Activated CD8-positive, alpha-beta memory T cell treated with anti-CD3 and anti-CD28 coated beads for 36 hours (primary cell): ENCODE measurements at regions not wholly inside any gene's neighbourhood (a gene's known extent, or its start where the extent isn't known, plus 50 kb on each side); places are given as distances from the start of the nearest gene placed in this dataset.

Experiments used
- CTCF ChIA-PET: fragments of 350-600 bp; sonication (Branson Sonifier 250); formaldehyde crosslinking; loops from one replicate; lab custom pipeline; 2021; ENCODE audit warnings: antibody characterized with exemption; lab: Charles Lee
- POLR2A ChIA-PET: fragments of 350-600 bp; sonication (Branson Sonifier 250); formaldehyde crosslinking; loops from one replicate; lab custom pipeline; 2021; ENCODE audit warnings: antibody characterized with exemption; lab: Charles Lee

DNA sequence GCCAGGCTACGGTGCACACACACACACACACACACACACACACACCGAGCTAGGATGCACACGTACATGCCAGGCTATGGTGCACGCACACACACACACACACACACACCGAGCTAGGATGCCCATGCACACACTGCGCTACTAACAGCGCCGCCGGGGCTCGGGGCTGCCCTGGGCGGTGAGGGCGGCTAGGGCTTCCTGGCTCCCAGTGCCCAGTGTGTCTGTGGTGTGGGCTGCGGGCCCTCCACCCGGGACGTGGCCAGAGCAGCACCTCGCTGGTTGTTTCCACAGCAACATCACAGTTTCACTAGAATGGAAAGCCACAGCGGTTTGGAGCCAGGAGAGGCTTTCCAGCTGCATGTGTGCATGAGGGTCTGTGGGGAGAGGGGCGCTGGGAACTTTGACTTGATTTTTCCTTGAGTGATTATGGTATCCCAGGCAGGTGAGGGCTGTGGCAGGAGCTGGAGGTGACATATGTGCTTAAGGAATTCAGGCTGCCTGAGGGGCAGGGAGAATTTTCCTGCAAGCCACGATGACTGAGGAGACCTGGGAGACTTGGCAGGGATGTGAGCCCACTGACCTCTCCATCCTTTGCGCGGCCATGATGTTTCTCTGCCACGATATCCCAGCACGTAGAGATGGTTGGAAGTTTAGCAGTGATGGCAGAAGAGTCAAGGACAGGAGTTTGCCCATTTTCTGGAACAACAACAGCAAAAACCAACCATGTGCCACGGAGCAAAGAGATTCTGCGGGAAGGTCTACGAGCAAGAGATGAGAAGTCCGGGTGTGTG, 195.9 kb downstream of the SNX19 start:
- ChIA-PET CTCF (interaction anchor here (0.6 kb wide), 1 partner anchor 8 kb away, joined by 3 read pairs; no protein-coding TSS in a partner anchor), POLR2A (no interaction called here)

DNA sequence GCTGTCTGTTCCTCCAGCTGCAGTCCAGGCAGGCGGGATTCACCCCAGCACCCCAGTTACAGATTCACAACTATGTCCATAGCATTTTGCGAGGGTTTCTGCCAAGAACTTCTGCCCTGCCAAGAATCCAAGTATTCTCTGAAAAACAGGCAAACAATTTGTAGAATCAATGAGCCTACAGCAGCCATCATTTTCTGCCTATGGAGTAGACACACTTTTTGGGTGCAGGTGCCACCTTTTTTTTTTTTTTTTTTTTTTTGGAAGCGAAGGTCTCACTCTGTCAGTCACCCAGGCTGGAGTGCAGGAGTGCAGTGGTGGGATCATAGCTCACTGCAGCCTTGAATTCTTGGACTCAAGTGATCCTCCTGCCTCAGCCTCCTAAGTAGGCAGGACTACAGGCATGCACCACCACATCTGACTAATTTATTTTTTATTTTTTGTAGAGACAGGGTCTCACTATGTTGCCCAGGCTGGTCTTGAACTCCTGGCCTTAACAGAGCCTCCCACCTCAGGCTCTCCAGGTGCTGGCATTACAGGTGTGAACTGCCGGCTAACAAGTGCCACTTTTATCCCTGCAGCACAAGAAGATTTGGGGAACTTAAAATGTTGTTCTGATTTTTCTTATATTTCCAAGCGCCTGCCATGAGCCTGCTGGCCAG, 195.1 kb downstream of the SNX19 start:
- ChIA-PET POLR2A (no interaction called here), CTCF (no interaction called here)

DNA sequence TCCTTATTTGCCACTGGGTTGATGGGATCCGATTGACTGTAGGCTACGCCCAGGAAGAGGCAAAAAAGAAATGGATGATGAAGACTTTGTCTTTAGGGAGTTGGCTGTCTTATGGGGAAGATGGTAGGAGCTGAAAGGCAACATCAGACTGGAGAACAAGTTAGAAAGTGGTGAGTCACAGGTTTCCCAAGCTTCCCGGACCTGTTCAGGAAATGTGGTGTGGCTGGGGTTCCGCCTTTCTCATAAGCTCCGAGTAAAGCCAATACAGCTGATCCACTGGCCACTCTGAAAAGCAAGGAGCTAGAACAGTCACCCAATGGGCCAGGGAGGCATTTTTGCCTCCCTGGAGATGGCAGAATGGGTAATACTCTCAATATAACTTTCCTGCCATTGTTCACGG, 194.5 kb downstream of the SNX19 start:
- POLR2A ChIA-PET = no interaction called here
- CTCF ChIA-PET = no interaction called here

DNA sequence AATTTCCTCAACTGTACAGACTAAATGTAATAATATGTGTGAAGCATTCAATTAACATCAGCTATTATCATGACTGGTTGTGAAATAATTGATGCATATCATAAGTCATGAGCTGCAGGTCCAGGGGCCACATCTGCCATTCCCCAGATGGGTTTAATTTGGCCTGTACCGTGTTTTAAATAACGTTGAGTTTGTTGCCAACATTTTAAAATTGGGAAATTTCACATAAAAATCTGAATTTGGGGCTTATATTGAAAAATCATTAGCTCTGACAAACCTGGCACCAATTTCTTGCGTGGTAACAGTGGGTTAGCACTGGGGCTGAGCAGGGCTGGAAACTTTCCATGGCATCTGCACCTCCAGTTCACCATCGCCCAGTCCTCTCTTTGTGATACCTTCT, 193.9 kb downstream of the SNX19 start:
- CTCF ChIA-PET = no interaction called here
- POLR2A ChIA-PET = no interaction called here

DNA sequence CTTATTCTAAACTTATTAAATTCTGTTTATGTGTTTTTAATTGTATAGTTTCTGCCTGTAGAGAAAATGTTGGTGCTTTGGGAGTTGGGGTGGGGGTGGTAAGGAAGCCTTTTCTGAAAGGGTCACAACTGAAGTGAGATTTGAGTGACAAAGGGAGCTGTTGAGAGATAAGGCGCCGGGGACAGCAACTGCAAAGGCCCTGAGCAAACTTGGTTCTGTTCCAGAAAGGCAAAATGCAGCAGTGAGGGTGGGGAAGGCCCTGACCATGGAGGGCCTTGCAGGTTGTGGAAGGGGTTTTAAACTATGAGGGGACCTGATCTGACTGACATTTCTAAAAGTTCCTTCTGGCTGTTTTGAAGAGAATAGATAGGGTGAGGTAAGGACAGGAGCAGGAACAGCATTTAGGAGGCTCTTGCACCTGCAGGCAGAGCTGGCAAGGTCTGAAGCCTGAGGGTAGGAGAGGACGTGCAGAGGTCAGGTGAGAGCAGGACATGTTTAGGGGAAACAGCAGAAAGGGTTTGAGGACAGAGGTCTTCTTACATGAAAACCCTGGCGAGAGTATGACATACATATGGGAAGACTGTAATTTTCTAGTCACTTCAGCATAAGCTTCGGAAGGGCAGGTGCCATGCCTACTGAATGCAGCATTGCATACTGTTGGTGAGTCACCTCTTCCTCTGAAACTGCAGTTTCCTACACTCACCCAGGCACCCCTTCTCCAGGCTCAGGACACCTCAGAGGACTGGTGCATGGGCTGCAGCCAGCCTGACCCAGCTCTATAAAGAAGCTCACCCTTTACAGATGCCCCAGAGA, 190.7 kb downstream of the SNX19 start:
- ChIA-PET CTCF (interaction anchor here (1.4 kb wide), 1 partner anchor 10 kb away, joined by 3 read pairs; no protein-coding TSS in a partner anchor), POLR2A (no interaction called here)

DNA sequence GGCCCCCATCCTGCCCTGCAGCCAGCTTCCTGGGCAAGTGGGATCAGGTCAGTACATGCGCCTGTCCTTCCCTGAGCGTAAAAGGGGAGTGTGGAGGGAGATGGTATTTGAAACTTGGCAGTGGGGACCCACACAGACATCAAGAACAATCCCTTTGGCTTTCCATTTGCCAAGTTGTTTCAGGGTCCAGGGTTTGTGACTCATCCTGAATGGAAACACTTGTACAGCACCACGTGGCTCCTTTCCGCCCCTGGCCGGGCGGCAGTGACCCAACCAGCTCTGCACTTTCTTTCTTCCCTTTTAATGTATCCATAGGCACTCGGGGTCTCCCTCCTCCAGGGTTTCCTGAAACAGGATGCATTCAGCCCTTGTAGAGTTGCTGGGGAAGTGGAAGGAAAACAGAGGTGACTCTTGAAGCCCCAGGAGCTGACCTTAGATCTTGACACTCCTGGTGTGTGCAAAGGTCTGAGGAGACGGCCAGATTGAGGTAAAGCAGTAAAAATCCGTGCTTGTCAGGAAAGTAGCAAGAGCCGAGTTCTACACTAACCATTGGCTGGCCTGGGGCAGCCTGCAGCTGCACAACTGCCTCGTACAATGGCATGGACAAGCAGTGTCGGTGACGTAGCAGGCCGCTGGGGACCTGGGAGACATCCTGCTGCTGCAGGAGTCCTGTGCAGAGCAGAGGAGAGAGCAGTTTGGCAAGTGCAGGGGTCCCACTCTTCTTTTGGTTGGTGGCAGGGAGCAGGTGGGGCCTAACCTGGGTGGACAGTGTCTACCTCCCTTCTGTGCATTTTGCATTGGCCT, 189.8 kb downstream of the SNX19 start:
- CTCF ChIA-PET = interaction anchor here (1.4 kb wide), 1 partner anchor 9 kb away, joined by 3 read pairs; no protein-coding TSS in a partner anchor
- POLR2A ChIA-PET = no interaction called here

DNA sequence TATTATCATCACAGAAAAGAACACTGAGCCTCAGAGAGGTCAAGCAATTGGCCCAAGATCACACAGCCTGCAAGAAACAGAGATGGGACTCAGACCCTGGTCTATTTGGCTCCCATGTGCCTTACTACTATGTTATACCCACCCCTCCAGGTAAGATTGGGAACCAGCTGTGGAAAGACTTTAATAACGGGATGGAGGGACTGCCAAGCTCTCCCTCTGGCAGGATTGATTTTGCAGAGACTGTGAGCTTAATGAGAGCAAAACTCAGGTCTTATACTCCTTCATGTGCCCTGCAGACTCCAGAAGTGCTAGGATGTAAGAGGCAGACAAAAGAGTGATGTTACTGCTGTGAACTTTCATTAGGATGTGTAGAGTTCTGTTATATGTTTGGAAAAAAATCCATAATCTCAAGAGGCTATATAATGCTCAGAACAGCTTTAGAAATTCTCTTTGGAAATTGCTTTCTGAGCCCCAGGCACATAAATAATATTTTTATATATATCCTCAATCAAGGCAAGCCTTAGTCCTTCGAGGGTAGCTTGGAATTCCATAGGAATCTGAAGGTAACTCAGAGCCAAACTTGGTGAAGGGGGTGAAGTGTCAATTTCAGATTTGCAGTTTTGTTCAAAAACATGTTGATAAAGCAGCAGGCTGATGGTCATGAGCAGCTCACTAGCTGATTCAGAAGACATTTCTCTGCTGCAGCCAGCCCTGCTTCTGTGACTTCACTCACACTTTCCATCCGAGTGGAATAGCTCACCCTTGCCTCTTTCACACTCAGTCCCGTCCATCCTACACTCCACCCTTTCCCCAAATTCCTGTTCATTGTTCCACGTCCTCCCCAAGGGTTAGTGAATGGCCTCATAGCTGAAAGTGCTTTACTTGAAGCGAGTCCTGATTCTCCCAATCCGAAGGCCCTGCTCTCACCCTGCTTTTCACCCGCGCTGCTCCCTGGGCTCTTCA, 188.8 kb downstream of the SNX19 start:
- ChIA-PET POLR2A (no interaction called here), CTCF (no interaction called here)

DNA sequence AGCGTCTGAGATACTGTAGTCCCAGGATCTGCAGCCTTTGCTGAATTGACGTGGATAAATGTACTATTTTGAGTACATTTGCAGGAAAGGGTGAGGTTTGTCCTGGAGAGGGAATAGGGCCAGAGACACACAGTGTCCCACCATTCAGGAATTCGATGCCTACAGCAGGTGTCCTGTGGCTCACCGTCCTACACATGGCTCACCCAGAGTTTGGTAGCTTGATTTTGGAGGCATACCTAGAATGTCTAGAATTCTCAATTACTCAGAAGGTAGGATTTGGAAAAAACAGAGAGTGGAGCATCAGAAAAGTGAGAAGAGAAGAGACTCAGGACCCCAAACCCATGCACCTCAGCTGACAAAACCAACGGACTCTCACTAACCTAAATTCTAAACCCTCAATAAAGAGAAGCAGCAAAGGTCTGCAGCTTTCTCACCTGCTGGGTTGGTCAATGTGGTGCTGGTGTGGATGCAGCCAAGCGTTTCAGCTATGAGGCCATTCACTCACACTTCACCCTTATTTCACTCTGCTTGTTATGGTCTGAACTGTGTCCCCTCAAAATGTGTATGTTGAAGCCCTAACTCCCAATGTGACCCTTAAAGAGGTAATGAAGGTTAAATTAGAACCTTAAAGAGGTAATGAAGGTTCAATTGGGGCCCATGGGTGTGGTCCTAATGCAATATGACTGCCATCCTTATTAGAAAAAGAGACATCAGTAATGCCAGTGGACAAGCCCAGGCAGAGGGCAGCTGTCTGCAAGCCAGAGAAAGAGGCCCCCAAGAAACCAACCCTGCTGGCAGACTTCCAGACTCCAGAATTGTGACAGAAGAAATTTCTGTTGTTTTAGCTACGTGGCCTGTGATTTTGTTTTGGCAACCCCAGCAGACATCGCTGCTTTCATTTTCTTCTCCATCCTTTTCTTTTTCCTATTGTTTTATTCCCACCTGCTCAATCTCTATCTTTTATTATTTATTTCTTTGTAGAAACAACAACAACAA, 187.8 kb downstream of the SNX19 start:
- ChIA-PET POLR2A (no interaction called here), CTCF (interaction anchor here (0.7 kb wide), 1 partner anchor 9 kb away, joined by 3 read pairs; no protein-coding TSS in a partner anchor)

DNA sequence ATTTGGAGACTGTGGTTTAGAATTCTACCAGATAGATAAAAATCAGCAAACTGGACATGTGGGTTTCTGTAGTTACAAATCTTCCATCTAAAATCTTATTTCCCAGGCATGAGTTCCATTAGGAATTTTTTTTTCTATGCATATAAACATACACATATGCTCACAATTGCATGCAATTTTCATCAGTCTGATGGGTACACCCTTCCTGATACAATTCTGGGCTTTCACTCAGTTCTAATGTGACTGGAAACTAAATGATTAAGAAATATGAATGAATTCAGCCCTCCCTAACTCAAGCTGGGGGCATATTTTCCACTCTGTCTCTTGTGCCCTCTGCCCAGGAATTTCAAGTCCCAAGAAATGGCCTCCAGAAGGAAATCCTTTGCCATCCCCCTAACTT, 187.1 kb downstream of the SNX19 start:
- POLR2A ChIA-PET = no interaction called here
- CTCF ChIA-PET = no interaction called here

DNA sequence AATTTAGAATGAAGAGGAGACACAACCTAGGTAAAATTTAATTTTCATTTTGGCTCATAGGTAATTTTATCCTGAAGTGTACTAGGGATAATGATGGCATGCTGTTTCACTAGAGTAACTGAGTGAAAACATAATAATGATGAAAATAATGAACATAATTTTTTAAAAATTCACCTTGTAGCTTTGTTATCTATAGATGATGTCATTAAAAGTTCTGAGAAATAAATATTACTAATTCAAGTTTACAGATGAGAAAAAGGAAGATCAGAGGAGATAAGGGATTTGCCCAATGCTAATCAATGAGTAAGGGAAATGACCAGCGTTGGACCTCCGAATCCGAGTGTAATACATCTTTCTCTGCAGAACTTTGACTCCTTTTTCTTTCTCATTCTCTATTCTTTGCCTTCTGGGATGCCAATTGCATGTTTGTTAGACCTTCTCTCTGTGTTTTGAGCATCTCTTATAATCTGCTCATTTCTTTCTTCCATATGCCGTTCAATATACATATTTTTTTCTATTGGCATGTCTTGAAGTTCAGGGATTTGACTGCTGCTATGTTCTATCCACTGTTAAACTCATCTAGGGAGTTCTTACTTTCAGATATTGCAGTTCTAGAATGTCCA, 186.5 kb downstream of the SNX19 start:
- ChIA-PET CTCF (no interaction called here), POLR2A (no interaction called here)

DNA sequence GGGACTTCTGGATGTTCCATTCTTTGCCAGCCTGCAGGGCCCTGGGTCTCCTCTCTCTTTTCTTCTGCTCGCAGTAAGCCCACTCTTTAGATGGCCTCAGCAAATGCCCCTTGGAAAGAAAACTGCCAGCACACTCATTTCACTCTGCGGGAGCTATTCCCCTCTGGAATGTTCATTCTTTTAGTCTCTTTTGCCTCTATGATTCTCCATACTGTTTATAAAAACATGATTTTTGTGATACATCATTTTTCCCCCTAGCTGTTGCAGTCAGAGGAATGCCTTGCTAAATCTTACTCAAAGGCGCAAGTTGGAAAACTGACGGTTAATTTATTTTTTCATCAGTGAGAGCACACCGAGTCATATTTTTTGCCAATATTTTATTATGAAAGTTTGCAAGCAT, 184.9 kb downstream of the SNX19 start:
- POLR2A ChIA-PET = no interaction called here

DNA sequence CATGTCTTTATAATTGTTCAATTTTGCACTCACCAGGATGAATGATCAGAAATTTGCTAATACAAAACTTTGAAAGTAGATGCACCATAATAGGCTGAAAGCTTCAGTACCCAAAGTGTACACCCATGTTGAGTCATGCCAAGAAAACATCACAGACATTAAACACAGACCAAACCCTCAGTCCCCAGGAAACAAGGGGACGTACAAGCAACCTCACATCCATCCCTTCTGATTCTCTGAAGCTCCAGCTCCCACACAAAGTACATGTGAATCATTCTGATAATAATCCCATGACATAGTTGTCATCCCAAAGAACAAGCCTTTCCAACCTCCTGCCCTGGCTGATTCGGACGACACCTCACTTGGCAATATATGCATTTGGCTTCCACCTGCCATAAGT, 183.8 kb downstream of the SNX19 start:
- ChIA-PET POLR2A (no interaction called here), CTCF (no interaction called here)

More for the DNA sequence above, 184.9 kb downstream of the SNX19 start:
- CTCF ChIA-PET = no interaction called here

DNA sequence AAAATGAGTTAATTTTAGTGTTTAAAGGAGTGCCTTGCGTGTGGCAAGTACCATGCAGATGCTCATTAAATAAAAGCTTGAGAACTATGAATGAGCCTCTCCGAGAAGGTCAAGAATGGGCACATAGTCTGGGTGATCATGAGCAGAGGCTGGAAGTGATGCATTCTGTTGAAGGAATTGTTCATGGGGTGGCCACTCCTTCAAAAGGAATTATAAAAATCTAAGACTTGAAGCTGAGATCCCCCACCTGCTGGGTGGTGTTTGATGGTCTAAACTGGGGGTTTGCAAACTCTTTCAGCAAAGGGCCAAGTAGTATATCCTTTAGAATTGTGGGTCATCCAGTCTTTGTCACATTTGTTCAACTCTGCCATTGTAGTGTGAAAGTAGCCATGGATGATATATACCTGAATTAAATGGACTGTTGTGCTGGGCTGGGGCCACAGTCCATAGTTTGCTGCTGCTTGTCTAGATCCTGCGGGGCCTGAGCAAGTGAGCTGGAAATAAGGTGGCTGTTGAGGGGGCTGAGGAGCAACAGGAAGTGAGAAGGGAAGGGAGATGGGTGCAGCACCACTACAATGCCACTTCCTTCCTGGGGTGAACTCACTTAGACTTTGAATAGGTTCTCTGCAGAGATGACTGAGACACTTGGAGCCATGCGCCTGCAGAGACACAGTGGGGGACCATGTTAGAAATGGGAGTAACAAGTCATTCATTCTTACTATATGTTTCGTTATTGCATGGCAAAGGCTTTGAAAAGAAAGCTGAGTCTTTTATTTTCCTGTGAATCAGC, 179.0 kb downstream of the SNX19 start:
- CTCF ChIA-PET = no interaction called here
- POLR2A ChIA-PET = no interaction called here

DNA sequence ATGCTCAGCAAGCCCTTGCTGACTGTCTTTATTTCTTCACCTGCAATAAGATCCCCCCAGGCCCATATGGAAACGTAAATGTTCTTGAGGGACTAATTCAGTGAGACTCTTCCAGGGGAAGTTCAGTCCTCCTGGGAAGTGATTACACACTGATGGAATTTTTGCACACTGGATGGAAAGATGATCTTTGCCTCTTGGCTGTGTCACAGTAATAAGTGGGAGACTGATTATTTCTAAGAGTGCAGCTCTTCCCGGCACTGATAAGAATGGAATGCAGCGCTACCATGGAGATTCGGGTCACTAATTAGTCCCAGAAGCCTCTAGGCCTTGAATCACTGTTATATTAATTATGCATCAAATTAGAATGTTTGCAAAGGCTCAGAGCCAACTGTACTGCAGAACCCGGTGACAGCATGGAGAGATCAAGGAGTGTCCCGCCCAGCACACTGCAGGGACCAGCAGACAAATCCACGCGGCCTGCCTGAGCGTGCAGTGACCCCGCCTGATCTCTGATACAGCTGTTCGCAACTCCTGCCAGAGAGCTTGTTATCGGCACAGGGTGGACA, 178.3 kb downstream of the SNX19 start:
- POLR2A ChIA-PET = no interaction called here

DNA sequence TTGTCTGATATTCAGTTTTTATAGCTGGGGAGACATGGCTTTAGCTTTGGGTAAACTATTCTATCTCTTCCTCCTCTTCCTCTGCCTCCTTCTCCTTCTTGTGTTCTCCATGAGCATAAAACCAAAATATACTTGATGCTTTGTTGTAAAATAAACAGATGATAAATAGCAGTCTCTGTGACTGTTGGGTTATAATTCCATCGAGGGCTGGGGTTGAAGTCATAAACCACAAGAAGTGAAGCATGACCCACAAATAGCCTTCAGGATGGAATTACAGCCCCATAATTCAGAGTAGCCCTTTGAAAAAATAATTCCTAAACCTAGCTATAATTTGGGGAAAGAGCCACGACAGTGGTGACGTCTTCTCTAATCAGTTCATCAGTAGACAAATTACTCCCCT, 177.7 kb downstream of the SNX19 start:
- CTCF ChIA-PET = no interaction called here
- POLR2A ChIA-PET = no interaction called here

More for the DNA sequence above, 178.3 kb downstream of the SNX19 start:
- CTCF ChIA-PET = no interaction called here

DNA sequence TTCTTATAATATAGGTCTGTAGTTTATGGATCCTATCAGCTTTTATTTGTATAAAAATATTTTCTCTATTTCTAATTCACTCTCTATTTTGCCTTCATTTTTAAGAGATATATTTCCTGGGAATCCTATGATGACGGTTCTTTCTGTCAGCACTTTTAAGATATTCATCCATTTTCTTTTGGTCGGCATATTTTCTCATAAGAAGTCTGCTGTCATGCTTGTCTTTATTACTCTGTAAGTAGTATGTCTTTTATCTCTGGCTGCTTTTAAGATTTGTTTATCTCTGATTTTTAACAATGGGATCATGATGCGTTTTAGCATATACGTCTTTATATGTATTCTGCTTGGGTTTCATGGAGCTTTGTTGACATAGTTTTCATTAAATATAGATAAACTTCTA, 175.5 kb downstream of the SNX19 start:
- ChIA-PET POLR2A (no interaction called here), CTCF (no interaction called here)
